ENCODE measurements at regions not wholly inside any gene's neighbourhood (a gene's known extent, or its start where the extent isn't known, plus 50 kb on each side); places are given as distances from the start of the nearest gene placed in this dataset.
A peak's percentile ranks its signal among the peaks of the same experiment; 100 is the strongest.

GRCh38 chr18:27899893-27900292, 277.0 kb downstream of the CDH2 start:
- no peak for DNase-seq

DNA sequence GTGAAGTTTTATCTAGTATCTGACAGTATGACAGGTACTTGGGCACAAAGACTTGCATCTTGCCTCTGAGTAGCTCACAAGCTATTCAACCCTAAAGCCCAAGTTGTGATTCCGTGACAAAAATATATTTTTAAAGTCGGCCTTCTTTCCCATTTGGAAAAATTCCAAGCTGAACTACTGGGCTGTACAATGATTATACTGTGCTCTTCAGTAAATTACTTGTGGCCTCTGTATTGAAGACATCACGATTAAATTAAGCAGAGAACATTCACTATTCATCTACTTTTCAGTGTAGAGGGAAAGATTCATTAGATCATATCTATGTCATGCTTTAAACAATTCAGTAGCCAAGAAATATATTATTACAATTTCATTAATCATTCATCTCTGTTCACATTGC, 282.2 kb downstream of the CDH2 start:
- no peak for DNase-seq

DNA sequence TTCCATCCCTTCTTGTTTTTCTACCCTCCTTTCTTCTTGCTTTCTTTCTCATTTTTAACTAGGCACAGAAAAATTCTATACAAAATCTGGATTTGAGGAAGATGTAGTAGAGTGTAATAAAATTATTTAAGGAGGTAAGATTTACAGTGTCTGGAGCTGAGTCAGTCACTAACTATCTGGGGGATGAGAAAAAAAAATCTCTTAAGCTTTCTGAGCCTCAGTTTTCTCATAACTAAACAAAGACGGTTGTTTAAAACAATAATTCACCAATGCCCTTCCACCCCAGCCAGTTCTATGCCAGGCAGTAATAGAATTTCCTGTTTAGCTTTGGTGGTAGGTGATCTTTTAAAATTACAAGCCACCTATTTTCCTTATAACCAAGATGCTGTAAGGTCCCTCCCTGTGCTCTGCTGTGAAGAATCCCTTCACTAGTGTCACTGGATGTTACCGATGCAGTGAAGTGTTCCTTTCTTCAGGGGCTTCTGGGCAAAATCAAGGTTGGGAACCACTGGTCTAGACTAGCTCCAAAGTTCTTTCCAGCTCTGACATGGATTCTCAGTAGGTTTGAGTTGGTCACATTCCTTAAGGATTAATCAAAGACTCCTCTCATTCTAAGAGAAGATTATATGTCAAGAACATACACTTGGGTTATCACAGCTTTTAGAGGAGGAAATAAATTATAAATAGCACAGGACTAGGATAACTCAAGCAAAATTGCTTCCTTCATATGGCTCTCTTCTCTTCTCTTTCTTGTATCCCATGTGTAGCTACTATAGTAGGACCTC, 289.0 kb downstream of the CDH2 start:
- DNase-seq, result peak; percentile 64

GRCh38 chr18:27887287-27887686, 289.6 kb downstream of the CDH2 start:
- DNase-seq, result peak; percentile 21

- DNase-seq, result no peak
Measured at GRCh38 chr18:27879540-27879939, 297.4 kb downstream of the CDH2 start.

DNA sequence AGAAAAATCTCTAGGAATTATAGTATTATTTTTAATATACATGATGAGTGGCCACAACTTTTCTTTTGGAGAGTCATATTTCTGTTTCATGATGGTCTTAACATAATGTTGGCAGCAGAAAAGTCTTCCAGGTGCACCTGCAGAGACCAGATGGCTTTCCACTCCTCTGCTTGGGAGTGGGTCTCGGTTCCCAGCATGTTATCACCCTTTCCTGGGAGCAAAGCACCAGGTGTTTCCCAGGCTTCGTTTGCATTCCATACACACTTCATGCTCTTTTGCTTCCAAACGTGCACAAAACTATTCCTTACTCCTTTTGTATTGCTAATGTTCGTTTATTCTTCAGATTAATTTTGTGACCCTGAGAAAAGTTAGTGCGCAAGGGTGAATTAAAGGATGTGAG, 305.2 kb downstream of the CDH2 start:
- no peak for DNase-seq

GRCh38 chr18:27869735-27870134, 307.2 kb downstream of the CDH2 start:
- no peak for DNase-seq

DNA sequence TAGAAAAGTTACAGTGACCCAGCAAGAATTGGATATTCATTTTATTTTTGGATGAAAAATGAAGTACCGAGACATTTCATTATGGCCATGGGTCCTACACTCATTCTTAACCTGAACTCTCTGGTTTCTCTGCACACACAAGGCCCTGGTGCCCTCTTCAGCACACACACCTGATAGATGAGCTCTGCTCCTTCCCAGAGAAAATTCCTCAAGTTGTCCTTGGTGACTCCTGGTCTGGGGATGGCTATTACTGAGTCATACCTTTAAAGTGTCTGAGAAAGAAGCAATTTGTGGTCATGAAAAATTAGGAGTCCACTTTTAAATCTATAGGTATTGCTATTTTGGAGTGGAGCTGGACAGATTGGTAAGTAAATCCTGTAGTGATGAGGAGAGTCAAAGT, 311.5 kb downstream of the CDH2 start:
- peak; percentile 19 for DNase-seq

- DNase-seq, result no peak
Measured at GRCh38 chr18:27863780-27864430, 313.0 kb downstream of the CDH2 start.

DNA sequence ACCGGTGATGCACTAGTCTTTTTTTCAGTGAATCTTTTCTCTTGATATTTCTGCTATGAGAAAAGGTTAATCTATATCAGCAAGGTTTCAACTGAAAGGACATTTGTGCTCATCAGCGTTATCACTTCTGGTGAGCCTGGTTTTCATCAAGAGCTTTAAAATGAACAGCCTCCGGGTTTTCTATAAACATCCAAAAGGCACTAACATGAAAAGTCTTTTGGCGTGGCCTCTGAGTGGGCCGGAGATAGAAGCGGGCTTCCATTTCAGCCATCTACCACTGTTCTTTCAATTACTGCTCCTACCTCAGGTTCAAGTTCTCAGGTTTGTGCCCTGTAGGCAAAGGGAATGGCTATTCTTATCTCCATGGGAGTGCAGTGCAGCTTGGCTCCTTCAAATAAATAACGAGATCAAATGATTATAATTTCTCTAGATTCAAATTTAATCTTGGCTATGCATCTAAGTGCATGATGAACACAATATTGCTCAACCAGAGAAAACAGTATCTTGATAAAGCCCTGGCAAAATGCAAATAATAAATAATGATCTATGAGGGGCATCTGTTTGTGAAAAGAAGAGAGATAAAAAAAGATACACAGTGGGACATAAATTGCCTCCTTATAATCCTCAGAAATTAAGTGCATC, 314.8 kb downstream of the CDH2 start:
- DNase-seq, result no peak

DNA sequence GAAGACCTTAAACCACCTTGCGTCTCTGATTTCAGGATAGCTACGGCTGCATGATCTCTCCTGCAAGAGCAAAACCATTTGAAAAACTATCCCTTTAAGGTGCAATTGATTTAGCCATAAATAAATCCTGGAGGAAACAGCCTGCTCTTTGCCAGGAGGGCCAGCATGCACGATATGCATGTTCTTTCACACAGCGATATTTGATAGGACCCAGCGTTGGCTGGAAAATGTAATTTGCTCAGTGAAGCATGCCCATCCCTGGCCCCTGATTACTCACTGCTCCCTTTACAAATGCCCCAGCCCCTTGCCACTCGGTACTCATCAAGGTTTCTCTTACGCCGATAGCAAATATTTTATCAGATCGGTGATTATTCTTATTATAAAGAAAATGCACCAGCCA, 315.4 kb downstream of the CDH2 start:
- no peak for DNase-seq

DNA sequence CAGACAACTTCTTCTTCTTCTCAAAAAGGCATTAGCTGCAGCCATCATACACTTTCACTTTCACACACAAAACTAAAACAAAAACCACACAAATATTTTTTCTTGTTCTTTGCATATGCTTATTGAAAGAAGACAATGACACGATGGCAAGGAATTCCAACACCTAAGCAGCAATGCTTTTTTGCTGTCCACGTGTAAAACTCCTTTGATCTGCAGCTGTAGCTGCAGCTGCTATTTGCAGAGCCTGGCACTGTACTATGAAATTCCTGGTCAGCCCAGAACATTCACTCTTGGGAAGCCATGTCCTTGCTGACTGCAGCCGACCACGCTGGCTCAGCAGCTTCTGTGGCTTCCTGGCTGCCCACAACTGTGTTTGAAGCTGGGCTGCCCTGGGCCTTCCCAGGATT, 316.2 kb downstream of the CDH2 start:
- DNase-seq, result peak; percentile 63

DNA sequence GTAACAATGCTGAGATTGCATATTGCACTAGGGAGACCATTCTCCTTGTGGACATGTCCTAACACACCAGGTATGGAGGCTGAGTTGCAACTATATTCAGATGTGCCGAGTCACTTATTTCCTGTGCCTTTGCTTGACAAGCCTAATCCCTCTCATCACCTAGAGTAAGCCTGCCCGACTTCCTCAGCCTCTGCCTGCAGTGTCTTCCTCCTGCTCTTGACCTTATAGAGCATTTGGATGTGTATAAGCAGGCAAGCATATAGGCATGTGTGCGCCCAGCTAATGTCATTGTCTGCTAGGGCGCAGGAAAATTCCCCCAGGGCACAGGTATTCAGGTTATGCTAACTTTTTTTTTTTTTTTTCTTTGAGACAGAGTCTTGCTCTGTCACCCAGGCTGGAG, 316.9 kb downstream of the CDH2 start:
- no peak for DNase-seq

GRCh38 chr18:27856820-27857219, 320.1 kb downstream of the CDH2 start:
- DNase-seq, result no peak

- no peak for DNase-seq
Measured at GRCh38 chr18:27855486-27855885, 321.4 kb downstream of the CDH2 start.

DNA sequence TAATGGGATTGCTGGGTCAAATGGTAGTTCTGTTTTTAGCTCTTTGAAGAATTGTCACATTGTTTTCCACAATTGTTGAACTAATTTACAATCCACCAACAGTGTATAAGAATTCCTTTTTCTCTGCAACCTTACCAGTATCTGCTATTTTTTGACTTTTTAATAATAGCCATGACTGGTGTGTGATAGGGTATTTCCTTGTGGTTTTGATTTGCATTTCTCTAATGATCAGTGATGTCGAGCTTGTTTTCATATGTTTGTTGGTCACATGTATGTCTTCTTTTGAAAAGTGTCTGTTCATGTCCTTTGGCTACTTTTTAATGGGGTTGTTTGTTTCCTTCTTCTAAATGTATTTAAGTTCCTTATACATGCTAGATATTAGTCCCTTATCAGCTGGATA, 322.3 kb downstream of the CDH2 start:
- DNase-seq, result no peak

DNA sequence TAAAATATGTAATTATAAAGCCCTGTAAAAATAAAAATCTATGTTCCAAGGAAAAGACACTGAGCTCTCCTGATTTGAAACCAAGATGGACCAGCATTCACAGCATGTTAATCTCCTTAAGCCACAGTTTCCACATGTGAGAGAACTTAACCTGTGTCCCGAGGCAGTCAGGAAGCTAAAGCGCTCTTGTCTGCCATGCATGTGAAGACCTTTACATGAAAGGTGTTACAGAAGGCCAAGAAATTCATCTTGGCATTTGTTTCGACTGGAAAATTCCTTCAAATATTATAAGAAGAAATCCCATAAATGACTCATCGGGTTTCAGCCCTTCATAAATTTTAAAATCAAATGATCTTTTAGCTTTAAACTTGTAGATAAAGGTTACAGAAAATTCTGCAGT, 328.6 kb downstream of the CDH2 start:
- DNase-seq, result no peak

DNA sequence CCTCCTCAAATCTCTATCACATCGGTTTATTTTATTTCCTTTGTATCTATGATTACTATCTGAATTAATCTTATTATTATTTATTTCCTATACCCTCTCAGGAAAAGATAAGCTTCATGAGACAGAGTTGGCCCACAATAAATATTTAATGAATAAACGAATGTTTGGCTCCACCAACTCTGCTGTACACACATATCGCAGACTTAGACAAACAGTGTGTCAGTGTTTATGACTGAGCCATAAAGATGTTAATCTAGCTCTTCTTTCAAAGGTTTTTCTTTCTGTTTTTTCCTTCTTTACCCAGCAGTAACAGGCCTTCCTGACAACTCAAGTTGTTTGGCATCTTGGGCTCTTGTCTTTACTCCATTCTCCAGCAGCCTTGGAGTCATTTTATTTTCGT, 329.5 kb downstream of the CDH2 start:
- no peak for DNase-seq

DNA sequence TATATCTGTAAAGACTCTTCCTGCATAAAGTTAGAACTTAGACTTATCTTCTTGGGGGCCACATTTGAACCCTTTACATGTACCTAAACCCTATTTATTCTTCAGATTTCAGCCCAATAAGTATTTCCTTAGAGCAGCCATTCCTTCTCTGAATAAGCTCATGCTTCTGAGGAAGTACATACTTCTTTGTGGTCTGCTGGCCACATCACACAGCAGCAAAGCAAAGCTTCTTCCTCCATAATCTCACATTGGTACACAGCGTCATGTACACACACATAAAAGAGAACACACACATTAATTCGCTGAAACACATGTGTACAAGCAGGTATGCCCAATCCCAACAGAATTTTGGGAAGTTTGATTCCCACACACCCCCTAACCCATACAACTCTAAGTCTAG, 331.0 kb downstream of the CDH2 start:
- peak; percentile 55 for DNase-seq

GRCh38 chr18:27843783-27844777, 332.9 kb downstream of the CDH2 start:
- peak; percentile 92 for DNase-seq

DNA sequence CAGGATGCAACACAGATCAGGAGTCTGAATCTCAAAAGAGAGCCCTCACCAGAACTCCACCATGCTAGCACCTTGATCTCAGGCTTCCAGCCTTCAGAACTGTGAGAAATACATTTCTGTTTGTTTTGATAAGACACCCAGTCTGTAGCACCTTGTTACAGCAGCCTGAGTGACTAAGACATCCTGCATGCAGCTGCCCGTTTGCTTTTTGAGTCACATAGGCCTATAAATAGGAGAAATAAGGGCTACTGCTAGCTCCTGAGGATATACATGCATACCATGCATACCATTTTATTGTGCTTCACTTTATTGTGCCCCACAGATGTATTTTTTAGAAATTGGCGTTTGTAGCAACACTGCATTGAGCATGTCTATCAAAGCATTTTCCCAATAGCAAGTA, 337.8 kb downstream of the CDH2 start:
- peak; percentile 94 for DNase-seq

- DNase-seq, result peak; percentile 44
Measured at GRCh38 chr18:27838225-27838624, 338.7 kb downstream of the CDH2 start.

DNA sequence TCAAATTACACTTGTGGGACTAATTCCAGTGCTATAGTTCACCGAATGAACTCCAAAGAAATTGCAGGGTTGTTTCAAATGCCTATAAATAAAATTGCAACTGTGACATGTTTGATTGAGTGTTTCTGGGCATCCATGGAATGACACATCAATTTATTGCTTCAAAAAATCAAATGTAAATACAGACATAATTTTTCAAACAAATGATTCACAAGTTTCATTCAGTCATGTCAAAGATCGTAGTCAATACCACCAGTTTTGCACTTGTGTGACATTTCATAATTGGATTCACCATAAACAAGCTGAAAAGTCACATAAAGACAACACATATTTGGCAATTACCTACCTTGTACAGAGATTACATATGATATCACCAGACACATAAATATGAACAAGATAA, 350.8 kb downstream of the CDH2 start:
- DNase-seq, result no peak
